ENCODE measurements at regions not wholly inside any gene's neighbourhood (a gene's known extent, or its start where the extent isn't known, plus 50 kb on each side); places are given as distances from the start of the nearest gene placed in this dataset.

GRCh38 chr4:124997124-124997523 lies 284.6 kb upstream of the ANKRD50 start:
- Histone ChIP-seq H3K4me2 (ENCODE audit: low read length) (no peak overlapping the region), H3K36me3 (ENCODE audit: insufficient read depth, low read length) (no peaks in the 10 kb centered on the region), H3K27me3 (ENCODE audit: insufficient read depth, low read length) (no peaks in the 10 kb centered on the region), H4K20me1 (ENCODE audit: insufficient read depth, low read length) (no peaks in the 10 kb centered on the region), H3K9me3 (ENCODE audit: low read length) (no peaks in the 10 kb centered on the region), H2AFZ (ENCODE audit: low read length) (no peak overlapping the region), H3K27ac (ENCODE audit: low read depth, low read length, poor library complexity, severe bottlenecking) (no peak overlapping the region), H3K9me2 (ENCODE audit: low read depth, low read length) (no peaks in the 10 kb centered on the region), H3K9ac (ENCODE audit: low read length) (no peak overlapping the region), H3K4me3 (ENCODE audit: low read depth, low read length, poor library complexity, severe bottlenecking) (no peak overlapping the region), H3K79me2 (ENCODE audit: insufficient read depth, low read length) (no peaks in the 10 kb centered on the region), H3F3A (ENCODE audit: insufficient read depth, low read length) (no peaks in the 10 kb centered on the region), H3K4me1 (ENCODE audit: insufficient read depth, low read length, severe bottlenecking) (no peaks in the 10 kb centered on the region)
- TF ChIP-seq EZH2 (IDR thresholded peaks at IDR 0.05; ENCODE audit: borderline replicate concordance, low read length) = no peak
- TF ChIP-seq CTCF (IDR thresholded peaks at IDR 0.05; ENCODE audit: low read length) = no peak

- no peaks in the 10 kb centered on the region for H3K4me1 ChIP-seq (ENCODE audit: insufficient read depth, low read length, severe bottlenecking)
- H4K20me1 ChIP-seq (ENCODE audit: insufficient read depth, low read length) = no peaks in the 10 kb centered on the region
- H3K4me3 ChIP-seq (ENCODE audit: low read depth, low read length, poor library complexity, severe bottlenecking) = no peak overlapping the region
- H3K9ac ChIP-seq (ENCODE audit: low read length) = no peak overlapping the region
- no peak overlapping the region for H3K4me2 ChIP-seq (ENCODE audit: low read length)
- no peak overlapping the region for H3K27ac ChIP-seq (ENCODE audit: low read depth, low read length, poor library complexity, severe bottlenecking)
- H2AFZ ChIP-seq (ENCODE audit: low read length) = no peak overlapping the region
- H3K27me3 ChIP-seq (ENCODE audit: insufficient read depth, low read length) = no peaks in the 10 kb centered on the region
- no peaks in the 10 kb centered on the region for H3F3A ChIP-seq (ENCODE audit: insufficient read depth, low read length)
- no peaks in the 10 kb centered on the region for H3K9me2 ChIP-seq (ENCODE audit: low read depth, low read length)
- H3K36me3 ChIP-seq (ENCODE audit: insufficient read depth, low read length) = no peaks in the 10 kb centered on the region
- no peaks in the 10 kb centered on the region for H3K9me3 ChIP-seq (ENCODE audit: low read length)
- no peaks in the 10 kb centered on the region for H3K79me2 ChIP-seq (ENCODE audit: insufficient read depth, low read length)
- TF ChIP-seq CTCF (IDR thresholded peaks at IDR 0.05; ENCODE audit: low read length) = no peak
- no peak for TF ChIP-seq EZH2 (IDR thresholded peaks at IDR 0.05; ENCODE audit: borderline replicate concordance, low read length)
These were observed 281.3 kb upstream of the ANKRD50 start for GRCh38 chr4:124993838-124994237.

GRCh38 chr4:124990398-124990797 lies 277.9 kb upstream of the ANKRD50 start:
- Histone ChIP-seq H3K27ac (ENCODE audit: low read depth, low read length, poor library complexity, severe bottlenecking) (no peak overlapping the region), H3K9me2 (ENCODE audit: low read depth, low read length) (no peaks in the 10 kb centered on the region), H3K4me3 (ENCODE audit: low read depth, low read length, poor library complexity, severe bottlenecking) (no peak overlapping the region), H3F3A (ENCODE audit: insufficient read depth, low read length) (no peaks in the 10 kb centered on the region), H3K36me3 (ENCODE audit: insufficient read depth, low read length) (no peaks in the 10 kb centered on the region), H3K9me3 (ENCODE audit: low read length) (no peaks in the 10 kb centered on the region), H4K20me1 (ENCODE audit: insufficient read depth, low read length) (no peaks in the 10 kb centered on the region), H2AFZ (ENCODE audit: low read length) (no peak overlapping the region), H3K4me2 (ENCODE audit: low read length) (no peak overlapping the region), H3K9ac (ENCODE audit: low read length) (no peak overlapping the region), H3K27me3 (ENCODE audit: insufficient read depth, low read length) (no peaks in the 10 kb centered on the region), H3K79me2 (ENCODE audit: insufficient read depth, low read length) (no peaks in the 10 kb centered on the region), H3K4me1 (ENCODE audit: insufficient read depth, low read length, severe bottlenecking) (no peaks in the 10 kb centered on the region)
- TF ChIP-seq EZH2 (IDR thresholded peaks at IDR 0.05; ENCODE audit: borderline replicate concordance, low read length) (no peak), CTCF (IDR thresholded peaks at IDR 0.05; ENCODE audit: low read length) (no peak)

Measured in OCI-LY1 (cell line).